ENCODE measurements at regions not wholly inside any gene's neighbourhood (a gene's known extent, or its start where the extent isn't known, plus 50 kb on each side); places are given as distances from the start of the nearest gene placed in this dataset.

- TF ChIP-seq, protein P1, sequence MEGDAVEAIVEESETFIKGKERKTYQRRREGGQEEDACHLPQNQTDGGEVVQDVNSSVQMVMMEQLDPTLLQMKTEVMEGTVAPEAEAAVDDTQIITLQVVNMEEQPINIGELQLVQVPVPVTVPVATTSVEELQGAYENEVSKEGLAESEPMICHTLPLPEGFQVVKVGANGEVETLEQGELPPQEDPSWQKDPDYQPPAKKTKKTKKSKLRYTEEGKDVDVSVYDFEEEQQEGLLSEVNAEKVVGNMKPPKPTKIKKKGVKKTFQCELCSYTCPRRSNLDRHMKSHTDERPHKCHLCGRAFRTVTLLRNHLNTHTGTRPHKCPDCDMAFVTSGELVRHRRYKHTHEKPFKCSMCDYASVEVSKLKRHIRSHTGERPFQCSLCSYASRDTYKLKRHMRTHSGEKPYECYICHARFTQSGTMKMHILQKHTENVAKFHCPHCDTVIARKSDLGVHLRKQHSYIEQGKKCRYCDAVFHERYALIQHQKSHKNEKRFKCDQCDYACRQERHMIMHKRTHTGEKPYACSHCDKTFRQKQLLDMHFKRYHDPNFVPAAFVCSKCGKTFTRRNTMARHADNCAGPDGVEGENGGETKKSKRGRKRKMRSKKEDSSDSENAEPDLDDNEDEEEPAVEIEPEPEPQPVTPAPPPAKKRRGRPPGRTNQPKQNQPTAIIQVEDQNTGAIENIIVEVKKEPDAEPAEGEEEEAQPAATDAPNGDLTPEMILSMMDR (conservative IDR thresholded peaks at IDR 0.05): no peak
- H3K27ac Mint-ChIP-seq: no peak overlapping the region
- H3K4me3 Mint-ChIP-seq: no peak overlapping the region
- Histone ChIP-seq H3K36me3 (ENCODE audit: control insufficient read depth, insufficient read depth, low read length) (peaks cover 78% of the 10 kb centered on the region), H3K9me3 (ENCODE audit: control insufficient read depth, low read length) (no peaks in the 10 kb centered on the region), H3K4me3 (ENCODE audit: low read length) (no peak overlapping the region), H3K9ac (ENCODE audit: extremely low read depth, low read length, poor library complexity, severe bottlenecking) (no peak overlapping the region), H3K27ac (ENCODE audit: low read depth, low read length) (no peak overlapping the region), H3K27me3 (ENCODE audit: control insufficient read depth, insufficient read depth, low read length, poor library complexity, severe bottlenecking) (no peaks in the 10 kb centered on the region), H3K4me1 (ENCODE audit: control insufficient read depth, insufficient read depth, low read length) (no peaks in the 10 kb centered on the region)
- no peak for DNase-seq
- H3K27me3 Mint-ChIP-seq (ENCODE audit: insufficient read depth): peaks cover 2% of the 10 kb centered on the region
- WGBS, 2 experiments (ENCODE audit: insufficient coverage in 1 of 2, insufficient read length in 1 of 2): 91 to 100% methylated on average over 5 to 9 of the region's 9 CpGs
- no peaks in the 10 kb centered on the region for H3K4me1 Mint-ChIP-seq
- peaks cover 44% of the 10 kb centered on the region for H3K36me3 Mint-ChIP-seq (ENCODE audit: low read depth)
- no peaks in the 10 kb centered on the region for H3K9me3 Mint-ChIP-seq
Measured at GRCh38 chr15:62805502-62805901, 237.0 kb upstream of the TPM1 start.

- no peak overlapping the region for H3K4me3 Mint-ChIP-seq
- H3K27ac Mint-ChIP-seq: no peak overlapping the region
- peak; percentile 58 for DNase-seq
- H3K36me3 ChIP-seq (ENCODE audit: control insufficient read depth, insufficient read depth, low read length): peaks cover 74% of the 10 kb centered on the region
- no peak overlapping the region for H3K9ac ChIP-seq (ENCODE audit: extremely low read depth, low read length, poor library complexity, severe bottlenecking)
- peaks cover 48% of the 10 kb centered on the region for H3K36me3 Mint-ChIP-seq (ENCODE audit: low read depth)
- H3K4me1 ChIP-seq (ENCODE audit: control insufficient read depth, insufficient read depth, low read length): peaks cover 4% of the 10 kb centered on the region
- H3K27me3 ChIP-seq (ENCODE audit: control insufficient read depth, insufficient read depth, low read length, poor library complexity, severe bottlenecking): no peaks in the 10 kb centered on the region
- no peaks in the 10 kb centered on the region for H3K4me1 Mint-ChIP-seq
- H3K9me3 ChIP-seq (ENCODE audit: control insufficient read depth, low read length): no peaks in the 10 kb centered on the region
- H3K4me3 ChIP-seq (ENCODE audit: low read length): no peak overlapping the region
- H3K27ac ChIP-seq (ENCODE audit: low read depth, low read length): no peak overlapping the region
- H3K27me3 Mint-ChIP-seq (ENCODE audit: insufficient read depth): peaks cover 2% of the 10 kb centered on the region
- TF ChIP-seq, protein P1 (conservative IDR thresholded peaks at IDR 0.05): no peak
- no peaks in the 10 kb centered on the region for H3K9me3 Mint-ChIP-seq
- 76 to 84% methylated on average over 7 to 11 of the region's 11 CpGs for WGBS, 2 experiments (ENCODE audit: insufficient coverage in 1 of 2, insufficient read length in 1 of 2)
Measured at GRCh38 chr15:62807539-62808130, 234.9 kb upstream of the TPM1 start.

GRCh38 chr15:62809115-62809967 is 233.2 kb upstream of the TPM1 start:
- Histone ChIP-seq H3K9ac (ENCODE audit: extremely low read depth, low read length, poor library complexity, severe bottlenecking) (no peak overlapping the region), H3K27ac (ENCODE audit: low read depth, low read length) (no peak overlapping the region), H3K9me3 (ENCODE audit: control insufficient read depth, low read length) (no peaks in the 10 kb centered on the region), H3K4me3 (ENCODE audit: low read length) (no peak overlapping the region), H3K27me3 (ENCODE audit: control insufficient read depth, insufficient read depth, low read length, poor library complexity, severe bottlenecking) (no peaks in the 10 kb centered on the region), H3K36me3 (ENCODE audit: control insufficient read depth, insufficient read depth, low read length) (peaks cover 70% of the 10 kb centered on the region), H3K4me1 (ENCODE audit: control insufficient read depth, insufficient read depth, low read length) (peaks cover 4% of the 10 kb centered on the region)
- peaks cover 2% of the 10 kb centered on the region for H3K4me1 Mint-ChIP-seq
- 83 to 85% methylated on average over 2 to 8 of the region's 8 CpGs for whole genome bisulfite sequencing, 2 experiments (ENCODE audit: insufficient coverage in 1 of 2, insufficient read length in 1 of 2)
- peaks cover 2% of the 10 kb centered on the region for H3K27me3 Mint-ChIP-seq (ENCODE audit: insufficient read depth)
- no peak overlapping the region for H3K4me3 Mint-ChIP-seq
- DNase-seq: no peak
- no peaks in the 10 kb centered on the region for H3K9me3 Mint-ChIP-seq
- peaks cover 44% of the 10 kb centered on the region for H3K36me3 Mint-ChIP-seq (ENCODE audit: low read depth)
- TF ChIP-seq, protein P1 (conservative IDR thresholded peaks at IDR 0.05): no peak
- H3K27ac Mint-ChIP-seq: no peak overlapping the region

Data from endodermal cell (in vitro differentiated cells).